ENCODE measurements at regions not wholly inside any gene's neighbourhood (a gene's known extent, or its start where the extent isn't known, plus 50 kb on each side); places are given as distances from the start of the nearest gene placed in this dataset.

GRCh38 chr22:48939441-48940265 is 888.0 kb downstream of the BRD1 start:
- H3K27me3 Mint-ChIP-seq (ENCODE audit: low read depth), result peaks cover 18% of the 10 kb centered on the region
- intact Hi-C loops (cut with micrococcal nuclease), result no loop called here
- CTCF ChIA-PET, result no interaction called here
- no peaks in the 10 kb centered on the region for H3K4me1 Mint-ChIP-seq (ENCODE audit: low read depth)
- no peak for DNase-seq
- peaks cover 2% of the 10 kb centered on the region for H3K9me3 Mint-ChIP-seq
- H3K27ac Mint-ChIP-seq, result no peak overlapping the region
- H3K36me3 Mint-ChIP-seq (ENCODE audit: low read depth), result no peaks in the 10 kb centered on the region
- no peak overlapping the region for H3K4me3 Mint-ChIP-seq

- CTCF ChIA-PET, result no interaction called here
- intact Hi-C loops (cut with micrococcal nuclease), result no loop called here
- H3K4me3 Mint-ChIP-seq, result no peak overlapping the region
- H3K4me1 Mint-ChIP-seq (ENCODE audit: low read depth), result no peaks in the 10 kb centered on the region
- no peak for DNase-seq
- no peaks in the 10 kb centered on the region for H3K36me3 Mint-ChIP-seq (ENCODE audit: low read depth)
- no peak overlapping the region for H3K27ac Mint-ChIP-seq
- peaks cover 24% of the 10 kb centered on the region for H3K27me3 Mint-ChIP-seq (ENCODE audit: low read depth)
- peaks cover 7% of the 10 kb centered on the region for H3K9me3 Mint-ChIP-seq
Observed at GRCh38 chr22:48938741-48939140, 888.9 kb downstream of the BRD1 start.

DNA sequence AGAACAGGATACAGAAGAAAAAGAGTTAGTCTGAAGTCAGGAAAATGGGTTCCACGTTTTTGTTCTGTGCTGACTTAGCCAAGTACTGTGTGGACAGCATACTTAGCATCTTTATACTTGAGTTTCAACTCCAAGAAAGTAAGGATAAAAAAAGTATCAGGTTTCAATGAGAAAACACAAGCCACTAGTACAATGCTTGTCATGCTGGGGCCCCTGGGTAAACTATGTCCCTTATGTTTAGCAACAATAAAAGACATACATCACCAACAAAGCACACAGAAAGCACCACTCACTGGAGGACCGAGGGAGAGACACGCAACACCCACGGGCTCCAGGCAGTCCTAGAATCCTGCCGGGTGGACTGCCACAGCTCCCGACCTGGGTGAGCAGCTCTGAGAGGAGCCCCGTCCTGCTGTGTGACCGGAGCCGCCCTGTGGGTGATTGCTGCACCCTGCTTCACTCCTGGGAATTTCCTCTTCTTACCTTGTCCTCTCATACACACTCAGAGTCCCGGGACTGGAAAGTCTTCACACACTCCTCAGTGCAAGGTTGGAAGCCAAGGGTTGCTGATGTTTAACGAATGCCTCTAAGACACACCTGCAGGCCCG is 890.5 kb downstream of the BRD1 start:
- CTCF ChIA-PET, result no interaction called here
- Mint-ChIP-seq H3K27me3 (ENCODE audit: low read depth) (peaks cover 33% of the 10 kb centered on the region), H3K9me3 (peaks cover 7% of the 10 kb centered on the region), H3K27ac (no peak overlapping the region), H3K4me1 (ENCODE audit: low read depth) (no peaks in the 10 kb centered on the region), H3K36me3 (ENCODE audit: low read depth) (no peaks in the 10 kb centered on the region), H3K4me3 (no peak overlapping the region)
- intact Hi-C loops (cut with micrococcal nuclease), result no loop called here
- no peak for DNase-seq

GRCh38 chr22:48936391-48936790 is 891.3 kb downstream of the BRD1 start:
- H3K36me3 Mint-ChIP-seq (ENCODE audit: low read depth), result no peaks in the 10 kb centered on the region
- no peak for DNase-seq
- intact Hi-C loops (cut with micrococcal nuclease), result no loop called here
- peaks cover 7% of the 10 kb centered on the region for H3K9me3 Mint-ChIP-seq
- peaks cover 33% of the 10 kb centered on the region for H3K27me3 Mint-ChIP-seq (ENCODE audit: low read depth)
- no peak overlapping the region for H3K27ac Mint-ChIP-seq
- H3K4me3 Mint-ChIP-seq, result no peak overlapping the region
- H3K4me1 Mint-ChIP-seq (ENCODE audit: low read depth), result no peaks in the 10 kb centered on the region
- CTCF ChIA-PET, result no interaction called here

DNA sequence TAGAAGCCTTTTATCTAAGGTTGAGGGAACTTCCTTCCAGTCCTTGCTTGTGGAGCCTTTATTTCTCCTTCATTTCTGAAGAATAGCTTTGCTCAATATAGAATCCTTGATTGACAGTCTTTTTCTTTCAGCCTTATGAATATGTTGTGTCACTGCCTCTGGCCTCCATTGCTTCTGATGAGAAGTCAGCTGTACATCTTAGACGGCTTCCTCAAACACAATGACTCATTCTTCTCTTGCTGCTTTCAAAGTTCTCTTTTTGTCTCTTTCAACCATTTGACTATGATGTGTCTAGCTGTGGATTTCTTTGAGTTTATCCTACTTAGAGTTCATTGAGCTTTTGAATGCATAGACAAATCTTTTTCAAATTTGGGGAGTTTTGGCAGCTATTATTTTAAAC is 893.2 kb downstream of the BRD1 start:
- peaks cover 39% of the 10 kb centered on the region for H3K27me3 Mint-ChIP-seq (ENCODE audit: low read depth)
- no peak overlapping the region for H3K27ac Mint-ChIP-seq
- no peaks in the 10 kb centered on the region for H3K36me3 Mint-ChIP-seq (ENCODE audit: low read depth)
- intact Hi-C loops (cut with micrococcal nuclease), result no loop called here
- DNase-seq, result no peak
- no peaks in the 10 kb centered on the region for H3K4me1 Mint-ChIP-seq (ENCODE audit: low read depth)
- peaks cover 7% of the 10 kb centered on the region for H3K9me3 Mint-ChIP-seq
- CTCF ChIA-PET, result no interaction called here
- no peak overlapping the region for H3K4me3 Mint-ChIP-seq

DNA sequence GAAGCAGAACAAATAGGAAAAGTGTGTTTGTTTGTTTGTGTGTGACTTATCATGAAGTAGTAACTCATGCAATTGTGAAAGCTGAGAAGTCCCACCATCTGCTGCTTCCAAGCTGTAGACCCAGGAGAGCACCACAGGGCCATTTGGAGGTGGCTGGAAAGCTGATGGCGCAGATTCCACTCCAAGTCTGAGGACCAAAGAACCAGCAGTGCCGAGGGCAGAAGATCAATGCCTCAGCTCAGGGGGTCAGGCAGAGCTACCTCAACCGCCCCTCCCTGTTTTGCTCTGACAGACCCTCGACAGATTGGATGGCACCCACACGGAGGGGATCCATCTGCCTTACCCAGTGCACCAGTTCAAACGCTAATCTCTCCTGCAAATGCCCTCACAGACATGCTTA is 896.2 kb downstream of the BRD1 start:
- no peaks in the 10 kb centered on the region for H3K4me1 Mint-ChIP-seq (ENCODE audit: low read depth)
- no peak for DNase-seq
- H3K27ac Mint-ChIP-seq, result no peak overlapping the region
- CTCF ChIA-PET, result no interaction called here
- intact Hi-C loops (cut with micrococcal nuclease), result no loop called here
- H3K9me3 Mint-ChIP-seq, result peaks cover 7% of the 10 kb centered on the region
- no peak overlapping the region for H3K4me3 Mint-ChIP-seq
- H3K27me3 Mint-ChIP-seq (ENCODE audit: low read depth), result peaks cover 45% of the 10 kb centered on the region
- H3K36me3 Mint-ChIP-seq (ENCODE audit: low read depth), result no peaks in the 10 kb centered on the region

DNA sequence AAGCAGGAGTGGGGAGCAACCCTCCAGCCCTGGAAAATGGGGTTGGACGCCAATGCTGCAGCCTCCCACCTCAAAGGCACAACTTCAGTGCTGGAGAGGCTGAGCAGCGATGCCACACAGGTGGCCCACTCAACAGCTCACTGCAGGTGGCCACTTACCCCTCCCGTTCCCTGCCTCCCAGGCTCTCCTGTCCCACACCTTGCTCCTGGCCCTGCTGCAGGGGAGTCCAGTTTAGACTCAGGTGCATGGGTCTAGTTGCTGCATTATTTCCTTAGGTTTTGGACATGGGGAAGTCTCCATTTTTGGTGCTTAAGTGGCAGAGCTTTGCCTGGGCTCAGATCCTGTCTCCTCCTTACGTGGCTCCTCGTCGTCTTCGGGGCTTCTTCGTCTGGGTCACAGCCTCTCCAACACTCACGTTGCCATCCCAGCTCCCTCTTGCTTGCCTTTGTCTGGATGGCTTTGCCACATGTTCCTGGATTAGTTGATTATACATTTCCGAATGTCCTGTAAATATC is 898.3 kb downstream of the BRD1 start:
- intact Hi-C loops (cut with micrococcal nuclease), result no loop called here
- CTCF ChIA-PET, result no interaction called here
- Mint-ChIP-seq H3K27ac (no peak overlapping the region), H3K36me3 (ENCODE audit: low read depth) (no peaks in the 10 kb centered on the region), H3K4me1 (ENCODE audit: low read depth) (no peaks in the 10 kb centered on the region), H3K27me3 (ENCODE audit: low read depth) (peaks cover 43% of the 10 kb centered on the region), H3K9me3 (peaks cover 2% of the 10 kb centered on the region), H3K4me3 (no peak overlapping the region)
- no peak for DNase-seq

DNA sequence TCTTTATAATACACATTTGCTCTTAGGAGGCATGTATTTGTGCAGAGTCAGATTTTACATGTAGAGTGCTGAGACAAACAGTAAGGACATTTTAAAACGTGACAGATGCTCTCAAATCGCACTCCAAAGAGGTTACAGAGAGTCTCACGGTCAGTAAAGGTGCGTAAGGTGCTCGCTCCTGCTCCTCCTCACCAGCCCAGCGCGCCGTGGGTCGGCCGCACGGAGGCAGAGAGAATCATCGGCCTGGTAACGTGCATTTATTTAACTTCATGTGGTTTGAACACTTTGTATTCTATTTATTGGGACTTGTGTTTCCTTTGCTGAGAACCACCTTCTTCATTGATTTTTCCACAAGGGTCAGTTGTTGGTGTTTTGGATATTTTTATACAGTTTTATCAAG is 900.1 kb downstream of the BRD1 start:
- peaks cover 48% of the 10 kb centered on the region for H3K27me3 Mint-ChIP-seq (ENCODE audit: low read depth)
- H3K4me1 Mint-ChIP-seq (ENCODE audit: low read depth), result no peaks in the 10 kb centered on the region
- H3K4me3 Mint-ChIP-seq, result no peak overlapping the region
- intact Hi-C loops (cut with micrococcal nuclease), result no loop called here
- no peaks in the 10 kb centered on the region for H3K9me3 Mint-ChIP-seq
- H3K27ac Mint-ChIP-seq, result no peak overlapping the region
- DNase-seq, result no peak
- CTCF ChIA-PET, result no interaction called here
- no peaks in the 10 kb centered on the region for H3K36me3 Mint-ChIP-seq (ENCODE audit: low read depth)

DNA sequence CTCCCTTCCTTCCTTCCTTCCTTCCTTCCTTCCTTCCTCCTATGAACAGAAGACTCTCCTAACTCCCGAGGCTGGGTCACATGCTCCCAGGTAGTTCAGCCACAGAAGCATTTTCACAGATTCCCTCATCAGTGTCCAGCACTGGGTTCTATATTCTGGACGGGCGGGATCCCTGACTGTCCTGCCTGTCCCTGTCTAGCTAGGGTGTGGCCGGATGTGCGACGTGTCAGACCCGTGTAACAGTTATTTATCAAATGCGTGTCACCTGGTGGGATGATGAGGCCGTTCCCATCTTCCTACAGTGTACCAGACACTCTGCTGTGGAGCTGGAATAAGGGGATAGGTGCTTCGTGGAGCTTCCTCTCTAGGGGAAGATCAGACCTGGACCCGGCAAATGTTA is 901.0 kb downstream of the BRD1 start:
- Mint-ChIP-seq H3K9me3 (no peaks in the 10 kb centered on the region), H3K4me3 (no peak overlapping the region), H3K27ac (no peak overlapping the region), H3K27me3 (ENCODE audit: low read depth) (peaks cover 51% of the 10 kb centered on the region), H3K4me1 (ENCODE audit: low read depth) (no peaks in the 10 kb centered on the region), H3K36me3 (ENCODE audit: low read depth) (no peaks in the 10 kb centered on the region)
- intact Hi-C loops (cut with micrococcal nuclease), result no loop called here
- DNase-seq, result no peak
- CTCF ChIA-PET, result no interaction called here

- Mint-ChIP-seq H3K27ac (no peak overlapping the region), H3K27me3 (ENCODE audit: low read depth) (peaks cover 55% of the 10 kb centered on the region), H3K36me3 (ENCODE audit: low read depth) (no peaks in the 10 kb centered on the region), H3K4me1 (ENCODE audit: low read depth) (no peaks in the 10 kb centered on the region), H3K9me3 (no peaks in the 10 kb centered on the region), H3K4me3 (no peak overlapping the region)
- no peak for DNase-seq
- CTCF ChIA-PET, result no interaction called here
- intact Hi-C loops (cut with micrococcal nuclease), result no loop called here
Observed at GRCh38 chr22:48926136-48926535, 901.5 kb downstream of the BRD1 start.

GRCh38 chr22:48925450-48925849 is 902.2 kb downstream of the BRD1 start:
- Mint-ChIP-seq H3K9me3 (no peaks in the 10 kb centered on the region), H3K27ac (no peak overlapping the region), H3K27me3 (ENCODE audit: low read depth) (peaks cover 59% of the 10 kb centered on the region), H3K4me3 (no peak overlapping the region), H3K4me1 (ENCODE audit: low read depth) (no peaks in the 10 kb centered on the region), H3K36me3 (ENCODE audit: low read depth) (no peaks in the 10 kb centered on the region)
- intact Hi-C loops (cut with micrococcal nuclease), result no loop called here
- CTCF ChIA-PET, result no interaction called here
- DNase-seq, result no peak

GRCh38 chr22:48923996-48924395 is 903.7 kb downstream of the BRD1 start:
- no peak overlapping the region for H3K27ac Mint-ChIP-seq
- no peak for DNase-seq
- CTCF ChIA-PET, result no interaction called here

GRCh38 chr22:48923165-48923865 is 904.4 kb downstream of the BRD1 start:
- intact Hi-C loops (cut with micrococcal nuclease), result no loop called here
- DNase-seq, result no peak
- Mint-ChIP-seq H3K9me3 (no peaks in the 10 kb centered on the region), H3K27ac (no peak overlapping the region), H3K27me3 (ENCODE audit: low read depth) (peaks cover 62% of the 10 kb centered on the region), H3K4me1 (ENCODE audit: low read depth) (no peaks in the 10 kb centered on the region), H3K36me3 (ENCODE audit: low read depth) (no peaks in the 10 kb centered on the region), H3K4me3 (no peak overlapping the region)
- CTCF ChIA-PET, result no interaction called here

More at GRCh38 chr22:48923996-48924395, 903.7 kb downstream of the BRD1 start:
- Mint-ChIP-seq H3K27me3 (ENCODE audit: low read depth) (peaks cover 56% of the 10 kb centered on the region), H3K4me3 (no peak overlapping the region), H3K9me3 (no peaks in the 10 kb centered on the region), H3K4me1 (ENCODE audit: low read depth) (no peaks in the 10 kb centered on the region), H3K36me3 (ENCODE audit: low read depth) (no peaks in the 10 kb centered on the region)
- intact Hi-C loops (cut with micrococcal nuclease), result no loop called here

All from activated naive CD4-positive, alpha-beta T cell treated with anti-CD3 and anti-CD28 coated beads for 36 hours (primary cell).